Stomach (tissue), 4 donors: ENCODE measurements at regions not wholly inside any gene's neighbourhood (a gene's known extent, or its start where the extent isn't known, plus 50 kb on each side); places are given as distances from the start of the nearest gene placed in this dataset.

Experiments used
- EP300 ChIP-seq: sonication (generic); formaldehyde crosslinking; IDR thresholded peaks from one replicate; pipeline ENCODE4 v1.6.1; 2017; ENCODE audit warnings: antibody characterized with exemption
- POLR2AphosphoS5 ChIP-seq, 3 donors: sonication (generic); formaldehyde crosslinking; IDR thresholded peaks; one replicate each; pipeline ENCODE4 v1.6.1; 2016; ENCODE audit warnings: antibody characterized with exemption in 3 of 3
- TF ChIP-seq, protein P1 (sequence below), 7 experiments: fragments of 450-650 bp in 4 of 7; fragments of 200-600 bp in 3 of 7; sonication (generic) in 3 of 7; IDR thresholded peaks; one replicate each; pipeline ENCODE4 v1.5.1; 2016 to 2019; ENCODE audit warnings: antibody characterized with exemption in 7 of 7, control low read depth in 2 of 7, mild to moderate bottlenecking in 1 of 7

DNA sequence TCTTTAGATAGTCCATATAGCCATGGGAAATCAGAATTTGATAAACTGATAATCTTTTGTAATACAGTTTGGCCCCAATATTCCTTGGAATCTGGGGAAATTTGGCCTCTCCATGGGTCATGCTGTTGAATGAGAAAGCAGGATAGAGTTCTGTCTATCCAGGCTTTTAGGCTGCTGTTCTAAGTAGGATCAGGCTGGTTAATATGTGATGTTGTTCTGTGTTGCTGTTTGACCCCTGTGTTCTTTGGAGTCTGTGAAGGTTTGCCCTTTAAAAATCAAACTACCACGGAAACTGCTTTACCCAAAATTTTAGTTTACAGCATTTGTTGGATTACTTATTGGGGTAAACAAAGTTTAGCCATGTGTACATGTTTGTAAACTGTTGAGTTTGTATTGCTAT is 114.5 kb downstream of the ZNF330 start:
- TF ChIP-seq, protein P1, sequence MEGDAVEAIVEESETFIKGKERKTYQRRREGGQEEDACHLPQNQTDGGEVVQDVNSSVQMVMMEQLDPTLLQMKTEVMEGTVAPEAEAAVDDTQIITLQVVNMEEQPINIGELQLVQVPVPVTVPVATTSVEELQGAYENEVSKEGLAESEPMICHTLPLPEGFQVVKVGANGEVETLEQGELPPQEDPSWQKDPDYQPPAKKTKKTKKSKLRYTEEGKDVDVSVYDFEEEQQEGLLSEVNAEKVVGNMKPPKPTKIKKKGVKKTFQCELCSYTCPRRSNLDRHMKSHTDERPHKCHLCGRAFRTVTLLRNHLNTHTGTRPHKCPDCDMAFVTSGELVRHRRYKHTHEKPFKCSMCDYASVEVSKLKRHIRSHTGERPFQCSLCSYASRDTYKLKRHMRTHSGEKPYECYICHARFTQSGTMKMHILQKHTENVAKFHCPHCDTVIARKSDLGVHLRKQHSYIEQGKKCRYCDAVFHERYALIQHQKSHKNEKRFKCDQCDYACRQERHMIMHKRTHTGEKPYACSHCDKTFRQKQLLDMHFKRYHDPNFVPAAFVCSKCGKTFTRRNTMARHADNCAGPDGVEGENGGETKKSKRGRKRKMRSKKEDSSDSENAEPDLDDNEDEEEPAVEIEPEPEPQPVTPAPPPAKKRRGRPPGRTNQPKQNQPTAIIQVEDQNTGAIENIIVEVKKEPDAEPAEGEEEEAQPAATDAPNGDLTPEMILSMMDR (IDR thresholded peaks at IDR 0.05) = no peak
- no peak for TF ChIP-seq EP300
- no peak for TF ChIP-seq POLR2AphosphoS5 (IDR thresholded peaks at IDR 0.05)
